ENCODE measurements at regions not wholly inside any gene's neighbourhood (a gene's known extent, or its start where the extent isn't known, plus 50 kb on each side); places are given as distances from the start of the nearest gene placed in this dataset.

DNA sequence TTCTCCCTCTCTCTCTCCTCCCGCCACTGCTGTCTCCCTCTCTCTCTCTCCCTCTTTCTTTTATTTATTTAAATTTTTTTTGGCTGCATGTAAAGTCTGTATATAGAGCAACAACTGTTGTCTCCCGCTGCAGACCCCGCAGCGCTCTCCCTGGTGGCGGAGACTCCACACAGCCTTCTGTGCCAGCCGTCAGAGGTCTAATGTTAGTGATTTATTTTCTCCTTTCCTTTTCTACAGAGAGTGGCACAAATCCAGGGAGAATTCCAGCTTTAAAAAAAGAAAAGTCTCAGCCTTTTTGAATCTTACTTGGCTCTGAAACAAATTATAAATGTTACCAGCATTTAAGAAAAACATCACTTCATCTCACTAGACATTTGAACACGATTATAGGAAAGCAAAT is 106.2 kb downstream of the FAM9B start:
- TF ChIP-seq, protein P1, sequence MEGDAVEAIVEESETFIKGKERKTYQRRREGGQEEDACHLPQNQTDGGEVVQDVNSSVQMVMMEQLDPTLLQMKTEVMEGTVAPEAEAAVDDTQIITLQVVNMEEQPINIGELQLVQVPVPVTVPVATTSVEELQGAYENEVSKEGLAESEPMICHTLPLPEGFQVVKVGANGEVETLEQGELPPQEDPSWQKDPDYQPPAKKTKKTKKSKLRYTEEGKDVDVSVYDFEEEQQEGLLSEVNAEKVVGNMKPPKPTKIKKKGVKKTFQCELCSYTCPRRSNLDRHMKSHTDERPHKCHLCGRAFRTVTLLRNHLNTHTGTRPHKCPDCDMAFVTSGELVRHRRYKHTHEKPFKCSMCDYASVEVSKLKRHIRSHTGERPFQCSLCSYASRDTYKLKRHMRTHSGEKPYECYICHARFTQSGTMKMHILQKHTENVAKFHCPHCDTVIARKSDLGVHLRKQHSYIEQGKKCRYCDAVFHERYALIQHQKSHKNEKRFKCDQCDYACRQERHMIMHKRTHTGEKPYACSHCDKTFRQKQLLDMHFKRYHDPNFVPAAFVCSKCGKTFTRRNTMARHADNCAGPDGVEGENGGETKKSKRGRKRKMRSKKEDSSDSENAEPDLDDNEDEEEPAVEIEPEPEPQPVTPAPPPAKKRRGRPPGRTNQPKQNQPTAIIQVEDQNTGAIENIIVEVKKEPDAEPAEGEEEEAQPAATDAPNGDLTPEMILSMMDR (IDR thresholded peaks at IDR 0.05), result no peak
- TF ChIP-seq POLR2A (IDR thresholded peaks at IDR 0.05), result no peak

Measured in testis (tissue), 2 donors.